ENCODE measurements at regions not wholly inside any gene's neighbourhood (a gene's known extent, or its start where the extent isn't known, plus 50 kb on each side); places are given as distances from the start of the nearest gene placed in this dataset.

DNA sequence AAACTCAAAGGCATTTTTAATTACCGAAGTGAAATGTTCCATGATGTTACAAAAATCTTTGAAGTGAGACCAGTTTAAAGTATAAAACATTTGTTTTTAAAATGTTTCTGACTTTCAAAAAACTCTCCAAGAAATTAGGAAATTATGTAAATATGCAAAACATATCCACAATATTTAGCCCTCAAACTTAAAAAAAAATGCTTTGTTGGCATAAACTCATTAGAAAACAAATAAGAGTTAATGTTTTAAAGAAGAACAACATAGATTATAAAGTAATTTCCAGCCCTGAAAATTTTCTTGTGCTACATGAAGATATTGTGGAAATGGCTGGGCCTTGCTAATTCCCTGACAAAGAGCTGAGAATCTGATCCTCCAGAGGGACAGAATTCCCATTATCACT, 199.7 kb upstream of the STARD13 start:
- intact Hi-C loops (cut with DNase I) = loop anchor here in 3 of 10 donors (5.0 to 10.0 kb wide), 2 partner anchors 130 to 258 kb away; no protein-coding TSS in a partner anchor
- Histone ChIP-seq H3K27ac (no peak overlapping the region), H3K4me1 (peaks cover 0 to 11% (median 0%) of the 10 kb centered on the region in 9 donors), H3K27me3 (no peaks in the 10 kb centered on the region), H3K4me3 (no peak overlapping the region), H3K36me3 (no peaks in the 10 kb centered on the region), H3K9me3 (peaks cover 0 to 12% (median 2%) of the 10 kb centered on the region in 11 donors)
- TF ChIP-seq, protein P1, sequence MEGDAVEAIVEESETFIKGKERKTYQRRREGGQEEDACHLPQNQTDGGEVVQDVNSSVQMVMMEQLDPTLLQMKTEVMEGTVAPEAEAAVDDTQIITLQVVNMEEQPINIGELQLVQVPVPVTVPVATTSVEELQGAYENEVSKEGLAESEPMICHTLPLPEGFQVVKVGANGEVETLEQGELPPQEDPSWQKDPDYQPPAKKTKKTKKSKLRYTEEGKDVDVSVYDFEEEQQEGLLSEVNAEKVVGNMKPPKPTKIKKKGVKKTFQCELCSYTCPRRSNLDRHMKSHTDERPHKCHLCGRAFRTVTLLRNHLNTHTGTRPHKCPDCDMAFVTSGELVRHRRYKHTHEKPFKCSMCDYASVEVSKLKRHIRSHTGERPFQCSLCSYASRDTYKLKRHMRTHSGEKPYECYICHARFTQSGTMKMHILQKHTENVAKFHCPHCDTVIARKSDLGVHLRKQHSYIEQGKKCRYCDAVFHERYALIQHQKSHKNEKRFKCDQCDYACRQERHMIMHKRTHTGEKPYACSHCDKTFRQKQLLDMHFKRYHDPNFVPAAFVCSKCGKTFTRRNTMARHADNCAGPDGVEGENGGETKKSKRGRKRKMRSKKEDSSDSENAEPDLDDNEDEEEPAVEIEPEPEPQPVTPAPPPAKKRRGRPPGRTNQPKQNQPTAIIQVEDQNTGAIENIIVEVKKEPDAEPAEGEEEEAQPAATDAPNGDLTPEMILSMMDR (IDR thresholded peaks at IDR 0.05) = no peak
- DNase-seq (no peak), ATAC-seq (no peak)
- 94 to 100% methylated on average over 1 of the region's 1 CpG for WGBS, 2 donors

DNA sequence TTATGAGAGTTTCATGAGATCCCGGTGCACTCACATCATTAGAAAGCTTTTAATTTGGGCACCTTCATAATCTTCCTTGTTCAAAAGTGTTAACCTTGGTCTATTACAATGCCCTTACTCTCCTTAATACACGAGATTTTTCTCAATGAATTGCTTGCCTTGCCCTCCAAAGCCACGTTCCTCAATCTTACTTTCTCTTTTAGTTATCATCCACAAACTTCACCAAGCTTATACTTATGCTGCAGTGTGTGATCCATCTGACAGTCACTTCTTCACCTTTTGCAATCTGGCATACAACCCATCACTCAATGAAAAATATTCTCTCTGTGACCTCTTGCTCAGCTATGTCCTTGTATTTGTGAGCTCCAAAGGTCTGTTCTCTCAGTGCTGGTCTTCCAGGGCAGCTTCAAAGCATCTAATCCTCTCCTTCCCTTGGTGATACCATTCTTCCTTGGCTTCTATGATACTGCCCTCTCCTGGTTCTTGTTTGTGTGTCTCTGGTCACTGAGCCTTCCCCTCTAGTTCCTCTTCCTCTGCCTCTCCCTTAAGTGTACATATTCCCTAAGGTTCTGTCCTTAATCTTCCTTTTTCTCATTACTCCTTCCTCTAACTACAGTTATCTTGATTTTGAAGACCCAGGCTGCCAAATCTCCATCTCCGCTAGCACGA, 202.2 kb upstream of the STARD13 start:
- Histone ChIP-seq H3K4me3 (peak overlapping the region in 5 of 10 donors; percentile 18 to 34 (median 25)), H3K9me3 (peaks cover 0 to 12% (median 2%) of the 10 kb centered on the region in 11 donors), H3K27ac (peak overlapping the region in 7 of 10 donors; percentile 3 to 46 (median 20)), H3K36me3 (no peaks in the 10 kb centered on the region), H3K27me3 (no peaks in the 10 kb centered on the region), H3K4me1 (peaks cover 0 to 20% (median 5%) of the 10 kb centered on the region in 9 donors)
- ATAC-seq = peak; percentile 71 to 93 (median 83)
- TF ChIP-seq, protein P1 (IDR thresholded peaks at IDR 0.05) = peak in 7 of 9 donors; percentile 34 to 61 (median 50)
- 51 to 71% methylated on average over 5 of the region's 5 CpGs for WGBS, 2 donors
- DNase-seq = peak in 1 of 2 donors; percentile 19
- intact Hi-C loops (cut with DNase I) = loop anchor here in 3 of 10 donors (5.0 to 10.0 kb wide), 2 partner anchors 133 to 260 kb away; no protein-coding TSS in a partner anchor

DNA sequence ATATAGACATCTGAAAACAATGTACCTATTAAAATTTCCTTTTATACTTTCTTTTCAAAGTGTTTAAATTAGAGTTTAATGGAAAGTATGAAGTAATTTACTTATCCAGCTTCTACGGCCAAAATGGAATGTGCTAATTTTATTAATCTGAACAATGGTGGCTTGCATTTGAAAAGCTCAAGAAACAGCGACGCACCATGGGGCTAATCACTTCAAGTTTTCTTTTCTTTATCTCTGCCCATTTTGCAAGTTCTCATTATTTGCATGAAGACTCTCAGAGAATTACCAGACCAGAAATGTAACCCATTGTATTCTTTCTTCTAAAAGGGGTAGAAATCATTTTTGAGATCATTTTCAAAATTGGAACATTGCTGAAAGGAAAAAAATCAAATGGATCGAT, 204.0 kb upstream of the STARD13 start:
- H3K27me3 ChIP-seq = no peaks in the 10 kb centered on the region
- no peak overlapping the region for H3K27ac ChIP-seq
- DNase-seq = no peak
- H3K36me3 ChIP-seq = no peaks in the 10 kb centered on the region
- no peak for ATAC-seq
- TF ChIP-seq, protein P1 (IDR thresholded peaks at IDR 0.05) = no peak
- intact Hi-C loops (cut with DNase I) = loop anchor here in 3 of 10 donors (5.0 to 10.0 kb wide), 2 partner anchors 135 to 262 kb away; no protein-coding TSS in a partner anchor
- WGBS, 2 donors = 86 to 90% methylated on average over 4 of the region's 4 CpGs
- no peak overlapping the region for H3K4me3 ChIP-seq
- peaks cover 0 to 26% (median 13%) of the 10 kb centered on the region in 9 donors for H3K4me1 ChIP-seq
- H3K9me3 ChIP-seq = peaks cover 0 to 8% (median under 1%) of the 10 kb centered on the region in 11 donors

DNA sequence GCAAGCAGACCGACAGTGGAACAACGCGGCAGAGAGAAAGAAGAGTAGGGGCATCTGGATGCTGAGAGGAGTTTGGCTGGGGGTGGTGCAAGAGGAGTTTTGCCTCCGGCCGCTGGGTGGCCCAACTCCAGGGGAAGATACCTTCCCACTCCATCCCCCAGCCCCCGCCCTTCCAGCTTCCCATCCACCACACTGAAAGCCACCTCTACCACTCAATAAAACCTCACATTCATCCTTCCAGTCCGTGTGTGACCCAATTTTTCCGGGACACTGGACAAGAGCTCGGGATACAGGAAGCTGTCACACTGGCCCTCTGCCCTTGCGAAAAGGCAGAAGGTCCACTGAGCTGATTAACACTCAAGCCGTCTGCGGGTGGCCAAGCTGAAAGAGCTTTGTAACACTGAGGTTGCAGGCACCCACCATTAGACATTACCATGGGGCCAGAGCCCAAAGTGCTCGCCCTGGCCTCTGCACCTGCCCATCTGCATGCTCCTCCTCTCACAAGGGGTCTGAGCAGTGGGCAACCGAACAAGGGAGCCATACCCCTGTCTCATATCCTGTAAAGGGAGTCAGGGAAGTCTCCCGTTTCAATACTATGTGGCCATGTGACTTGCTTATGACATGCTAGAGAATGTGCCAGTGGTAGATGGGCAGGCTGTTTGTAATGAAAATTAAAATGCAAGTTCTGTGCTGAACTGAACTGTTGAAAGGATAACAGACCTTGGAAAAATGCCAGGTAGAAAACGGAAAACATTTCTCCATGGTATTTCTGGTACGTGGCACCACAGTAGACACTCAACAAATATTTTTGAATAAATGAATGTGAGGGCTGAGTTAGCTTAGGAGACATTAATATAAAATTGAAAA, 205.1 kb upstream of the STARD13 start:
- TF ChIP-seq, protein P1 (IDR thresholded peaks at IDR 0.05) = no peak
- Histone ChIP-seq H3K36me3 (no peaks in the 10 kb centered on the region), H3K4me3 (no peak overlapping the region), H3K4me1 (peaks cover 0 to 35% (median 19%) of the 10 kb centered on the region in 9 donors), H3K27me3 (no peaks in the 10 kb centered on the region), H3K27ac (peak overlapping the region in 3 of 10 donors; percentile 7 to 21 (median 21)), H3K9me3 (no peaks in the 10 kb centered on the region)
- WGBS, 2 donors = 59 to 66% methylated on average over 15 to 17 of the region's 17 CpGs
- DNase-seq = peak in 1 of 2 donors; percentile 19
- intact Hi-C loops (cut with DNase I) = loop anchor here in 1 of 10 donors (10.0 kb wide), 1 partner anchor 206 kb away; the partner anchor contains the start of gene STARD13
- ATAC-seq = peak in 5 of 8 donors; percentile 14 to 38 (median 31)
